ENCODE measurements at regions not wholly inside any gene's neighbourhood (a gene's known extent, or its start where the extent isn't known, plus 50 kb on each side); places are given as distances from the start of the nearest gene placed in this dataset.

- TF ChIP-seq ZNF223 (tag by site-specific recombination; IDR thresholded peaks at IDR 0.05): no peak
- no peak for TF ChIP-seq ZNF132 (tag by site-specific recombination; IDR thresholded peaks at IDR 0.05; ENCODE audit: borderline replicate concordance)
- no peak for TF ChIP-seq ZNF2 (tag by site-specific recombination; IDR thresholded peaks at IDR 0.05)
- no peak for TF ChIP-seq ZSCAN18 (tag by site-specific recombination; IDR thresholded peaks at IDR 0.05)
- no peak for TF ChIP-seq ZSCAN23 (tag by site-specific recombination; IDR thresholded peaks at IDR 0.05)
- TF ChIP-seq ZFHX2 (tag by site-specific recombination; conservative IDR thresholded peaks at IDR 0.05): no peak
- TF ChIP-seq KLF10 (tag by site-specific recombination; IDR thresholded peaks at IDR 0.05): no peak
These were observed 70.0 kb downstream of the PDCL3 start (continued) for GRCh38 chr2:100632759-100633158.

GRCh38 chr2:100639588-100640390, 77.0 kb downstream of the PDCL3 start:
- POLR2A ChIA-PET: no interaction called here

More at GRCh38 chr2:100639588-100640390, 77.0 kb downstream of the PDCL3 start:
- CTCF ChIA-PET: no interaction called here
- Histone ChIP-seq H3K27ac (ENCODE audit: extremely low read depth, low read depth, low read length) (no peak overlapping the region), H3K4me3 (ENCODE audit: low read depth, low read length) (no peak overlapping the region), H3K4me1 (ENCODE audit: control insufficient read depth, insufficient read depth, low read length) (no peaks in the 10 kb centered on the region), H3K36me3 (ENCODE audit: control insufficient read depth in 2 of 2, insufficient read depth in 1 of 2, low read length in 2 of 2) (no peaks in the 10 kb centered on the region), H3K9me3 (ENCODE audit: control insufficient read depth, insufficient read depth, low read depth, low read length) (no peaks in the 10 kb centered on the region)
- TF ChIP-seq YY1 (tag by site-specific recombination; IDR thresholded peaks at IDR 0.05): no peak
- no peak for TF ChIP-seq PRDM1 (tag by site-specific recombination; IDR thresholded peaks at IDR 0.05)
- TF ChIP-seq ZBTB10 (tag by site-specific recombination; IDR thresholded peaks at IDR 0.05): no peak
- no peak for TF ChIP-seq OVOL3 (tag by site-specific recombination; IDR thresholded peaks at IDR 0.05)
- TF ChIP-seq ZNF514 (tag by site-specific recombination; IDR thresholded peaks at IDR 0.05): no peak
- no peak for TF ChIP-seq IKZF3 (tag by site-specific recombination; IDR thresholded peaks at IDR 0.05)
- TF ChIP-seq ZNF211 (tag by site-specific recombination; IDR thresholded peaks at IDR 0.05; ENCODE audit: low read depth): no peak
- no peak for TF ChIP-seq SCRT1 (tag by site-specific recombination; IDR thresholded peaks at IDR 0.05; ENCODE audit: borderline replicate concordance)
- TF ChIP-seq PATZ1 (tag by site-specific recombination; IDR thresholded peaks at IDR 0.05): no peak
- no peak for TF ChIP-seq ZNF18 (tag by site-specific recombination; IDR thresholded peaks at IDR 0.05)
- TF ChIP-seq TRIM28 (IDR thresholded peaks at IDR 0.05; ENCODE audit: borderline replicate concordance, low read length): no peak
- no peak for TF ChIP-seq ZBTB26 (tag by site-specific recombination; optimal IDR thresholded peaks at IDR 0.05)
- TF ChIP-seq ZNF184 (tag by site-specific recombination; IDR thresholded peaks at IDR 0.05): no peak
- no peak for TF ChIP-seq ZNF670 (tag by site-specific recombination; IDR thresholded peaks at IDR 0.05; ENCODE audit: low read depth)
- TF ChIP-seq ZNF138 (tag by site-specific recombination; IDR thresholded peaks at IDR 0.05; ENCODE audit: borderline replicate concordance): no peak
- no peak for TF ChIP-seq ZBTB7A (tag by site-specific recombination; IDR thresholded peaks at IDR 0.05; ENCODE audit: low read depth)
- no peak for TF ChIP-seq ZNF341 (tag by site-specific recombination; IDR thresholded peaks at IDR 0.05; ENCODE audit: low read depth)
- no peak for TF ChIP-seq ZNF843 (tag by site-specific recombination; IDR thresholded peaks at IDR 0.05)

Measured in HEK293 (cell line).